ENCODE measurements at regions not wholly inside any gene's neighbourhood (a gene's known extent, or its start where the extent isn't known, plus 50 kb on each side); places are given as distances from the start of the nearest gene placed in this dataset.

GRCh38 chr9:78397454-78397853 is 100.5 kb downstream of the PSAT1 start:
- TF ChIP-seq, protein P1, sequence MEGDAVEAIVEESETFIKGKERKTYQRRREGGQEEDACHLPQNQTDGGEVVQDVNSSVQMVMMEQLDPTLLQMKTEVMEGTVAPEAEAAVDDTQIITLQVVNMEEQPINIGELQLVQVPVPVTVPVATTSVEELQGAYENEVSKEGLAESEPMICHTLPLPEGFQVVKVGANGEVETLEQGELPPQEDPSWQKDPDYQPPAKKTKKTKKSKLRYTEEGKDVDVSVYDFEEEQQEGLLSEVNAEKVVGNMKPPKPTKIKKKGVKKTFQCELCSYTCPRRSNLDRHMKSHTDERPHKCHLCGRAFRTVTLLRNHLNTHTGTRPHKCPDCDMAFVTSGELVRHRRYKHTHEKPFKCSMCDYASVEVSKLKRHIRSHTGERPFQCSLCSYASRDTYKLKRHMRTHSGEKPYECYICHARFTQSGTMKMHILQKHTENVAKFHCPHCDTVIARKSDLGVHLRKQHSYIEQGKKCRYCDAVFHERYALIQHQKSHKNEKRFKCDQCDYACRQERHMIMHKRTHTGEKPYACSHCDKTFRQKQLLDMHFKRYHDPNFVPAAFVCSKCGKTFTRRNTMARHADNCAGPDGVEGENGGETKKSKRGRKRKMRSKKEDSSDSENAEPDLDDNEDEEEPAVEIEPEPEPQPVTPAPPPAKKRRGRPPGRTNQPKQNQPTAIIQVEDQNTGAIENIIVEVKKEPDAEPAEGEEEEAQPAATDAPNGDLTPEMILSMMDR (IDR thresholded peaks at IDR 0.05; ENCODE audit: insufficient read depth, low read length, poor library complexity, severe bottlenecking): no peak
- TF ChIP-seq EZH2phosphoT487 (conservative IDR thresholded peaks at IDR 0.05; ENCODE audit: low read length): no peak
